ENCODE measurements at regions not wholly inside any gene's neighbourhood (a gene's known extent, or its start where the extent isn't known, plus 50 kb on each side); places are given as distances from the start of the nearest gene placed in this dataset.

DNA sequence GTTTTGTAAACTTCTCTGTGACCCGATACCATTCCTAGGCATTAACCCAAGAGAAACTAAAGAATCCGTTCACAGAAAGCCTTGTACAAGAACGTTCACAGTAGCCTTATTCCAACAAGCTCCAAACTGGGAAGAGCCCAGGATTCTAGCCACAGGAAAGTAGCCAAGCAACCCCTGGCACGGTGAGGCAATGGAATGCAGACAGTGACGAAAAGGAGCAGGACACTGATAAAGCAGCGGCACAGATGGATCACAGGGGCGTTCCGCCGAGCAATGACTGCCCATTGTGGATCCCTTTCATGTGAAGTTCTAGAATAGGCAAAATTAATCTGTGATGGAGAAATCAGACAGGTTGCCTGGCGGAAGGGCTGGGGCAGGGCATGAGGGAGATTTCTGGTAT is 198.7 kb upstream of the CHRNA7 start:
- DNase-seq (ENCODE audit: extremely low read depth, low read depth): no peak
- H3K4me3 ChIP-seq (replicated peaks; ENCODE audit: low read depth, low read length): no peak overlapping the region
- TF ChIP-seq, protein P1, sequence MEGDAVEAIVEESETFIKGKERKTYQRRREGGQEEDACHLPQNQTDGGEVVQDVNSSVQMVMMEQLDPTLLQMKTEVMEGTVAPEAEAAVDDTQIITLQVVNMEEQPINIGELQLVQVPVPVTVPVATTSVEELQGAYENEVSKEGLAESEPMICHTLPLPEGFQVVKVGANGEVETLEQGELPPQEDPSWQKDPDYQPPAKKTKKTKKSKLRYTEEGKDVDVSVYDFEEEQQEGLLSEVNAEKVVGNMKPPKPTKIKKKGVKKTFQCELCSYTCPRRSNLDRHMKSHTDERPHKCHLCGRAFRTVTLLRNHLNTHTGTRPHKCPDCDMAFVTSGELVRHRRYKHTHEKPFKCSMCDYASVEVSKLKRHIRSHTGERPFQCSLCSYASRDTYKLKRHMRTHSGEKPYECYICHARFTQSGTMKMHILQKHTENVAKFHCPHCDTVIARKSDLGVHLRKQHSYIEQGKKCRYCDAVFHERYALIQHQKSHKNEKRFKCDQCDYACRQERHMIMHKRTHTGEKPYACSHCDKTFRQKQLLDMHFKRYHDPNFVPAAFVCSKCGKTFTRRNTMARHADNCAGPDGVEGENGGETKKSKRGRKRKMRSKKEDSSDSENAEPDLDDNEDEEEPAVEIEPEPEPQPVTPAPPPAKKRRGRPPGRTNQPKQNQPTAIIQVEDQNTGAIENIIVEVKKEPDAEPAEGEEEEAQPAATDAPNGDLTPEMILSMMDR (IDR thresholded peaks at IDR 0.05; ENCODE audit: low read depth, low read length, missing control alignments): no peak

DNA sequence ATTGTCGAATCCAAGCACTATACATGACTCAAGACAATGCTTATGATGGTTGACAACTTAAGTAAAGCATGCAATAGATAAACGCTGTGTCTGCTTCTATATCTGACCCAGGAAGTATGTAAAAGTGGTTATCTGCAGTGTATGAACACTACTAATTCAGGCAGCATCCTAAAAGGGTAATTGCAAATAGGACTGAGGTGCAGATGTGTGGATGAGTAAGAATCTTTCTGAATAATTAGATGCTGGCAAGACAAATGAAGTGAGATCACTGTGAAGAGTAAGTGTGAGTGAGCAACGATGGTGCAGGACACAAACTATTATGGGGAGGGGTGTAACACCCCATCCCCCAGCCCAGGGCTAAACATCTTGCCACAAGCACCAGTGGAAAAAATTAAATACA is 195.7 kb upstream of the CHRNA7 start:
- TF ChIP-seq, protein P1 (IDR thresholded peaks at IDR 0.05; ENCODE audit: low read depth, low read length, missing control alignments): no peak
- DNase-seq (ENCODE audit: extremely low read depth, low read depth): no peak
- H3K4me3 ChIP-seq (replicated peaks; ENCODE audit: low read depth, low read length): no peak overlapping the region

DNA sequence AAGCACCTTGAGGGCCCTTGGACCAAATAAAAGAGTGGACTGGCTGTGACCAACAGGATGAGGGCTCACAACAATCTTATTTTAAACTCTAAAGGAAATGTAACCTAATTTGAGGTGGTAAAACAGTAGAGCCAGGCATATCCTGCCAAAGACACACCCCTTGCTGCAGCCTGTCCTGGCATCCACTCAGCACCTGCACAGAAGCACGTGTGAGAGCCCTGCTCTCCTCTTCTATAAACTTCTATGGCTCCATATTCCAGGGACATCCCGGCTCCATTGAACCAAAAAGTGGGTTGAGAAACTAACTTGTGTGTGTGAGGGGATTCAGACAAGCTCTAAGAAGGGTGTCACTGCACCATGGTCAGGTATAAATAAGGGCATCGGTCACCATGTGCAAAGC is 190.9 kb upstream of the CHRNA7 start:
- DNase-seq (ENCODE audit: extremely low read depth, low read depth): no peak
- TF ChIP-seq, protein P1 (IDR thresholded peaks at IDR 0.05; ENCODE audit: low read depth, low read length, missing control alignments): no peak

DNA sequence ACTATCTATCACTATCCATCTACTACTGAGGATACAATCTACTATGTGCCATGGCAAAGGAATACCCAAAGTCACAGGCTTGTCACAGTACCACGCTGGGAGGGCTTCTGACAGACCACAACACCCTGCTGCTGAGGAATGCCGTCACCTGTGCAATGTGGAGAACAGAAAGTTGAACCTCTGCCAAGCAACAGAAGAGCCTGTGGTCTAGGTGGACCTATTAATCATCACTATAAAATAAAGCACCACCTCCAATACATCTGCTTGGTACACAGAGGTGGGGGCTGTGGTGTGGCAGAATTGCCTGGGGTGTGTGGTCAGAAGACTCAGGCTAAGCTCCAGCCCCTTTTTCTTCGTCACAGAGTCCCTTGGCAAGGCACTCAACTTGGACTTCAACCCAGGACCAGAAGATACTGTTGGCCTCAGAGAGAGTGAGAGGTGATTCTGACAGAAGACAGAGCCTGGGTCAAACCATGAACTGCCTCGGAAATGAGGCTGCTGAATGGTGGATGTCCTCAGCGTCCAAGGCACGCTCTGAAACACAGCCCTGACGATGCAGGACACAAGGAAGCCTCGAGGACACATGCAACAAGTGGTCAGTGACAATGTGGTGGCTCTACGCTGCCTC is 189.4 kb upstream of the CHRNA7 start:
- TF ChIP-seq, protein P1 (IDR thresholded peaks at IDR 0.05; ENCODE audit: low read depth, low read length, missing control alignments): no peak
- DNase-seq (ENCODE audit: extremely low read depth, low read depth): no peak
- no peak overlapping the region for H3K4me3 ChIP-seq (replicated peaks; ENCODE audit: low read depth, low read length)

More for the DNA sequence above, 190.9 kb upstream of the CHRNA7 start:
- H3K4me3 ChIP-seq (replicated peaks; ENCODE audit: low read depth, low read length): no peak overlapping the region

DNA sequence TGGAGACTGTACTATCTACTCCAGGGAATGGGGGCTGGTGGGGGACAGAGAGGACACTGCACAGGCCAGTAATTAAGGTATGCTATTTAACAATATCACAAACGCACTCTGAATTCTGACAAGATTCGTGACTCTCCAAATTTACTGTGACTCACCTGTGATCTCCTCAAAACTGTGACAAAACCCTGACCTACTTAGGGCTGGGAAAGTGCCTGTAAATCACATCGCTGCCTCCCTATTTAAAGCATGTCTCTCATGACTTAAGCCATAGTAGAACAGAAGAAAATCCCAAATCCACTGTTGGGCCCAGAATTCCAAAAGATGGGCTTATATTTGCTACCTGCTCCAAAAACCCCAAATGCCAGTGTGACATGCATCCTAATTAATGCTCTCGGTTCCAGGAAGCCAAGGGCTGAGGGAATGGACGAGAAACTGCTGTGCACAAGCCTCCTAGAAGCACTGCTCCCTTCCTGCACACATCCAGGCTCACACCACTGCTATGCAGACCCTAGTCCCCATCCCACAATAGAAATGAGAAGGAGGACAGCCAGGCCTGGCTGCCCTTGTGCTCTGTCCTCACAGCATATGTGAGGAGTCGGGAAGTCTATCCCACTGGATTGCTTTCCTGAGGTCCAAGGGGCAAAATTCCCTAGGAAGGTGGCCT is 187.7 kb upstream of the CHRNA7 start:
- no peak overlapping the region for H3K4me3 ChIP-seq (replicated peaks; ENCODE audit: low read depth, low read length)
- TF ChIP-seq, protein P1 (IDR thresholded peaks at IDR 0.05; ENCODE audit: low read depth, low read length, missing control alignments): no peak
- DNase-seq (ENCODE audit: extremely low read depth, low read depth): no peak

DNA sequence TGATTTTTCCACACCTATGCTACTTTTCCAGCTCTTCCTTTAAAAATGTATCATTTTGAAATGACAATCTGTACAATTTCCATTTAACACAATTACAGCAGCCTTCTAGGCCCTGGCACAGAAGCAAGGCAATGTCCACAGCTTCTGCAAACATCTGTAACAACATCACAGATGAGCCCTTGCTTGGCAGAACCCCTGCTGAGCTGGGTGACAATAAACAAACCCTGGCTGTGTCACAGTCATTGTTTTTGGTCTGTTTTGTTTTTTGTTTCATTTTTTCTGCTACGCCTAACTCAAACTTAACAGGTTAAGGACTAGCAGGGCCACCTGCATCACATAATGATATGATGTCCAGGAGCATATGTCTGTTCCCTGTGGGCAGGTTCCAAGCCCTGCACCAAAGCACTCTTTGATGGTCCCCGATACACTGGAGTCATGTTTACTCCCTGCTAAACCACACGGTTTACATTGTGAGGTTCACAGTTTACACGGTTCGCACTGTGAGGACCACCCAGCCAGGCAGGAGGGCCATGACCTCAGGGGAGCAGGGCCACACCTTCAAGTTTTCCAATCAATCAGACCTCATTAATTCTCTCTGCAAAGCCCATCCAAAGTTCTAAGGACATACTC is 186.8 kb upstream of the CHRNA7 start:
- DNase-seq (ENCODE audit: extremely low read depth, low read depth): no peak
- TF ChIP-seq, protein P1 (IDR thresholded peaks at IDR 0.05; ENCODE audit: low read depth, low read length, missing control alignments): no peak
- H3K4me3 ChIP-seq (replicated peaks; ENCODE audit: low read depth, low read length): no peak overlapping the region
